HFFc6 (cell line): ENCODE measurements at regions not wholly inside any gene's neighbourhood (a gene's known extent, or its start where the extent isn't known, plus 50 kb on each side); places are given as distances from the start of the nearest gene placed in this dataset.

Experiments
- DNase-seq: peaks from one replicate; pipeline ENCODE4 v3.0.0-alpha.2; 2018
- H3K27ac Mint-ChIP-seq: 2 replicates; pipeline ENCODE4 v1.8.0; 2020; ENCODE audit warnings: mild to moderate bottlenecking, mixed read lengths
- H3K27me3 Mint-ChIP-seq: 2 replicates; pipeline ENCODE4 v1.8.0; 2021; ENCODE audit warnings: mild to moderate bottlenecking, moderate library complexity, mixed read lengths; ENCODE audit not compliant: insufficient read depth
- H3K36me3 Mint-ChIP-seq: 2 replicates; pipeline ENCODE4 v1.8.0; 2021; ENCODE audit warnings: low read depth, mixed read lengths
- H3K4me1 Mint-ChIP-seq: 2 replicates; pipeline ENCODE4 v1.8.0; 2020; ENCODE audit warnings: low read depth, mixed read lengths
- H3K4me3 Mint-ChIP-seq: 2 replicates; pipeline ENCODE4 v1.8.0; 2020; ENCODE audit warnings: mild to moderate bottlenecking, moderate library complexity, mixed read lengths
- H3K9me3 Mint-ChIP-seq: 2 replicates; pipeline ENCODE4 v1.8.0; 2020; ENCODE audit warnings: mild to moderate bottlenecking, mixed read lengths
- TF ChIP-seq, protein P1 (sequence below): fragments of 200-600 bp; sonication (generic); IDR thresholded peaks from 2 replicates; pipeline ENCODE4 v1.5.0; 2021; ENCODE audit warnings: antibody characterized with exemption, mild to moderate bottlenecking

DNA sequence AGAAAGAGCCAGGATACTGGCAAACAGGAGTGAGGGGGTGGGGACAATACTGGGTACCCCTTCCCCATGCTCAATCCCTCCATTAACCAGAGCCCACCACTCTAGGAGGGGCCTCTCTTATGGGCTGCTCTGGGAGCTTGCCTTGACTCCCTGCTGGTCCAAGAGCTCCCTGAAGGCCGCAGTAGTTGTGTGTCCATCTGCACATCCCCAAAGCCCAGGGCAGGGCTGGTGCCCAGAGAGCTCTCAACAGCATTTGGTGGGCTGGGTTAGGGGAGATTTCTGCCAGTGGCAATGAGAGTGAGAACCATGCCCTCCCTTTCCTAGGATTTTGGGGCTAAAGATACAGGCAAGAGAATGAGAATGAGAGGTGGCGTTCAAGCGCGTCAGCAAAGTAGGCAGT, 230.6 kb upstream of the PMEPA1 start:
- TF ChIP-seq, protein P1, sequence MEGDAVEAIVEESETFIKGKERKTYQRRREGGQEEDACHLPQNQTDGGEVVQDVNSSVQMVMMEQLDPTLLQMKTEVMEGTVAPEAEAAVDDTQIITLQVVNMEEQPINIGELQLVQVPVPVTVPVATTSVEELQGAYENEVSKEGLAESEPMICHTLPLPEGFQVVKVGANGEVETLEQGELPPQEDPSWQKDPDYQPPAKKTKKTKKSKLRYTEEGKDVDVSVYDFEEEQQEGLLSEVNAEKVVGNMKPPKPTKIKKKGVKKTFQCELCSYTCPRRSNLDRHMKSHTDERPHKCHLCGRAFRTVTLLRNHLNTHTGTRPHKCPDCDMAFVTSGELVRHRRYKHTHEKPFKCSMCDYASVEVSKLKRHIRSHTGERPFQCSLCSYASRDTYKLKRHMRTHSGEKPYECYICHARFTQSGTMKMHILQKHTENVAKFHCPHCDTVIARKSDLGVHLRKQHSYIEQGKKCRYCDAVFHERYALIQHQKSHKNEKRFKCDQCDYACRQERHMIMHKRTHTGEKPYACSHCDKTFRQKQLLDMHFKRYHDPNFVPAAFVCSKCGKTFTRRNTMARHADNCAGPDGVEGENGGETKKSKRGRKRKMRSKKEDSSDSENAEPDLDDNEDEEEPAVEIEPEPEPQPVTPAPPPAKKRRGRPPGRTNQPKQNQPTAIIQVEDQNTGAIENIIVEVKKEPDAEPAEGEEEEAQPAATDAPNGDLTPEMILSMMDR, result no peak
- no peaks in the 10 kb centered on the region; the same call in 1 of the 2 replicates for H3K9me3 Mint-ChIP-seq
- no peak overlapping the region for H3K27ac Mint-ChIP-seq
- peaks cover 30% of the 10 kb centered on the region for H3K27me3 Mint-ChIP-seq
- H3K4me3 Mint-ChIP-seq, result no peak overlapping the region
- peaks cover 11% of the 10 kb centered on the region for H3K4me1 Mint-ChIP-seq
- DNase-seq, result no peak
- no peaks in the 10 kb centered on the region for H3K36me3 Mint-ChIP-seq

DNA sequence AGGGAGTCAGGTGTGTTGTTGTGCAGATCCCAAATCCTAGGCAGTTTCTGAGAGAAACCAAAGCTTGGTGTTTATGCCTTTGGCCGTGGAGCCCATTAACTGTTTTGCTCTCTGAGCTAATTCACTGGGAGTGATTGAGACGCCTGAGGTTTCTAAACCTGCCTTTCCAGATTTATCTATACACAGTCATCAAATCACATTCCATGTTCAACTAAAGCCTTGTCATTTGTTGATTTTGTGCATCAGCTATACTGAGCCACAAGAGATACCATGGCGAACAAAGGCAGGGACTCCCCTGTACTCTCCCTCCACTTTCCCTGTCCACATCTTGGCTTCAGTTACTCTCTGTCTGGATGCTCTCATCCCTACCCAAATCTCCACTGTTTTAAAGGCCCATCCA, 229.7 kb upstream of the PMEPA1 start:
- DNase-seq, result no peak
- TF ChIP-seq, protein P1, result no peak
- peaks cover 33% of the 10 kb centered on the region for H3K27me3 Mint-ChIP-seq
- H3K9me3 Mint-ChIP-seq, result no peaks in the 10 kb centered on the region; the same call in 1 of the 2 replicates
- no peak overlapping the region for H3K4me3 Mint-ChIP-seq
- peaks cover 11% of the 10 kb centered on the region for H3K4me1 Mint-ChIP-seq
- H3K36me3 Mint-ChIP-seq, result no peaks in the 10 kb centered on the region
- no peak overlapping the region for H3K27ac Mint-ChIP-seq

DNA sequence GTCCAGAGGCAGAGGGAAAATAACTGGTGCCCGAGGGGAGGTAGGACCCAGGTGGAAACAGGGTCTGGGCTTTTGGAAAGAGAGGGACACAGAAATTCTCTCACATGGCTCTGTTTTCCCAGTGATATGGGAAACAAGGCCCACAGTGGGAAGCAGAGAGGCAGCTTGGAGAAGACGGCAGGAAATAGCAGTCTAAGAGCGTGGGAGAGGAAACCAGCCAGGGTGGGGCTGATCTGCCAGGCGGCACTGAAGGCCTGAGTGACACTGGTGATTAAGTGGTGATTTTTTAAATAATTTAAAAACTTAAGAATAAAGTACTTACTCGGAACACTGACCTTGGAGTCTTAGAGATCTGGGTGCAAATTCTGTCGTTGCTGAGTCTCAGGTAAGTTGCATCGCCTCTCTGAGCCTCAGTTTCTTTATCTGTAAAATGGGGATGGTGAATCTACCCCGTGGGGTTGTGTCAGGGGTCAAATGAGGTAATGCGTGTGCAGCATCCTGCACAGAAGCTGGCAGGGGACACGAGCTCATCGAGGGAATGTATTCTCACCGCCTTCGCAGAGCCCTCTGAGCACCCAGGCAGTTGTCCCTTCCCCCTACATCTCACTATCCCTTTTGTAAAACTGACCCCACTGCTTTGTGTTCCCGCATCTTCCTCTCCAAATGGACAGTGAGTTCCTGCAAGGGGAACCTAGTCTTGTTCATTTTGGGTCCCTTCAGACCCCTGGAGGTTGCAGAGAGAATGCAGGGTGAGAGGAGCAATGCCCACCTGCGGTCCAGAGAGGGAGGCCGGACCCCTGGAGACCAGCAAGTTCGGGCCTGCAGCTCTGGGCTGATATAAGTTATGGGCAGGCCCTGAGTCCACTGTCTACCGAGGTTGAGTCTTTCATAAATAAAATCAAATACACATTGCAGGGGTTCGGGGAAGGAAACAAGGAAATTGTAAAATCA, 228.6 kb upstream of the PMEPA1 start:
- Mint-ChIP-seq H3K27ac (no peak overlapping the region), H3K4me3 (no peak overlapping the region), H3K9me3 (no peaks in the 10 kb centered on the region; the same call in 1 of the 2 replicates)

DNA sequence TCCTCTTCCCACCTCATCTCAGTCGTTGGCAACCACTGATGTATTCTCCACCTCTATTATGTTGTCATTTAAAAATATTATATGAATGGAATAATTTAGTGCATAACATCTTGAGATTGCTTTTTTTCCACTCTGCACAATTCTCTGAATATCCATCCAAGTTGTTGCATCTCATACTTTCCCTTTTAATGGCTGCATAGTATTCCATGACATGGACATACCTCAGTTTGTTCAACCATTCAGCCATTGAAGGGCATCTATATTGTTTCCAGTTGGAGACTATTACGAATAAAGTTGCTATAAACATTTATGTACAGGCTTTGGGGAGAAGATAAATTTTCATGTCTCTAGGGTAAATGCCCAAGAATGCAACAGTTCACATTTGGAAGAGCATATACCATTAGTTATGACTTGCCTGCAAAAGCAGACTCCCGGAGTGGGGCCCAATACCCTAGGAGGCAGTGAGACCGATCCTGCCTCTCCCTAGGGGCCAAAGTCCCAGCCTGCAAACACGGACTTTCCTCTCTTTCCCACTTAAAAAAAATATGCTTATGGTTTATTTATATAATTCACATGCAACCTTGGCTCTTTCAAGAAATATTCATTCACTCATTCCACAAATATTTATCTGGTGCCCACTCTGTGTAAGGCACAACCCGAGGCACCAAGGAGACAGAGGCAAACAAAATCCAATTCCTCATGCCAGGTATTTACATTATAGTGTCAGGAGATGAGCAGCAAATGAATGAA, 227.0 kb upstream of the PMEPA1 start:
- H3K9me3 Mint-ChIP-seq, result no peaks in the 10 kb centered on the region
- peaks cover 42% of the 10 kb centered on the region for H3K27me3 Mint-ChIP-seq
- no peak for DNase-seq
- no peak overlapping the region for H3K4me3 Mint-ChIP-seq
- H3K4me1 Mint-ChIP-seq, result peaks cover 11% of the 10 kb centered on the region
- no peaks in the 10 kb centered on the region for H3K36me3 Mint-ChIP-seq
- TF ChIP-seq, protein P1, result no peak
- no peak overlapping the region for H3K27ac Mint-ChIP-seq

More for the DNA sequence above, 228.6 kb upstream of the PMEPA1 start:
- TF ChIP-seq, protein P1, result peak; percentile 19; the same call in 1 of the 2 replicates
- no peak for DNase-seq
- peaks cover 35% of the 10 kb centered on the region for H3K27me3 Mint-ChIP-seq
- H3K36me3 Mint-ChIP-seq, result no peaks in the 10 kb centered on the region
- peaks cover 11% of the 10 kb centered on the region for H3K4me1 Mint-ChIP-seq

DNA sequence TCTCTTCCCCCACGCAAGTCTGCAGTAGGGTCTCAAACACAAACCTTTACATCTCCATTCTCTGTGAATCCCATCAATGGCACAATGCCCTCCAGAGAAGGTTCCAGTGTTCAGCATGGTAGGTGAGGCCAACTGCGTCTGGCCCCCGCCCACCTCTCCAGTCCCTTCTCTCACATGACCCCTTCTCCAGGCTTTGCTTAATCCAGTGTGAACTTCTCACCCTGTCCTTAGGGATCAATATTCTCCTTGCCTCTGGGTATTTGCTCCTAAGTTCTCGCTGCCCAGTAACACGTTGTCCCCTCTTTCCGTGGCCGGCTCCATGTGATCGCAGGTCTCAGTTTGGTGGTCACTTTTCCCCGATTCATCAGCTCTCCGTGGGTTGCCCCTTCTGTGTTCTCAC, 225.1 kb upstream of the PMEPA1 start:
- Mint-ChIP-seq H3K27me3 (peaks cover 45% of the 10 kb centered on the region), H3K4me1 (peaks cover 11% of the 10 kb centered on the region), H3K36me3 (no peaks in the 10 kb centered on the region), H3K9me3 (no peaks in the 10 kb centered on the region), H3K4me3 (no peak overlapping the region), H3K27ac (no peak overlapping the region)
- TF ChIP-seq, protein P1, result no peak
- no peak for DNase-seq
